Trophoblast cell (in vitro differentiated cells and primary cell): ENCODE measurements at regions not wholly inside any gene's neighbourhood (a gene's known extent, or its start where the extent isn't known, plus 50 kb on each side); places are given as distances from the start of the nearest gene placed in this dataset.

Source experiments
- DNase-seq, 2 donors: peaks; one replicate each; pipeline ENCODE4 v3.0.0-alpha.2; 2016
- H2AFZ ChIP-seq: 2 replicates; pipeline ENCODE4 v1.6.1; 2013; ENCODE audit warnings: low read length, moderate library complexity, mild to moderate bottlenecking; ENCODE audit not compliant: insufficient read depth, poor library complexity
- H2AK5ac ChIP-seq: 2 replicates; pipeline ENCODE4 v1.6.1; 2013; ENCODE audit warnings: mild to moderate bottlenecking, low read length
- H2BK120ac ChIP-seq: 2 replicates; pipeline ENCODE4 v1.6.1; 2013; ENCODE audit warnings: low read length, mild to moderate bottlenecking, moderate library complexity; ENCODE audit not compliant: insufficient read depth, poor library complexity
- H2BK12ac ChIP-seq: 2 replicates; pipeline ENCODE4 v1.6.1; 2013; ENCODE audit warnings: mild to moderate bottlenecking, low read length, moderate library complexity
- H2BK5ac ChIP-seq: 2 replicates; pipeline ENCODE4 v1.6.1; 2013; ENCODE audit warnings: low read length, low read depth, moderate library complexity, mild to moderate bottlenecking; ENCODE audit not compliant: poor library complexity
- H3K14ac ChIP-seq: 2 replicates; pipeline ENCODE4 v1.6.1; 2013; ENCODE audit warnings: mild to moderate bottlenecking, low read length
- H3K18ac ChIP-seq: 2 replicates; pipeline ENCODE4 v1.6.1; 2013; ENCODE audit warnings: mild to moderate bottlenecking, low read length
- H3K23ac ChIP-seq: 2 replicates; pipeline ENCODE4 v1.6.1; 2013; ENCODE audit warnings: low read length
- H3K27ac ChIP-seq: 2 replicates; pipeline ENCODE4 v1.5.1; 2013; ENCODE audit warnings: low read depth, mild to moderate bottlenecking, inconsistent platforms, low read length, moderate library complexity
- H3K27me3 ChIP-seq: 2 replicates; pipeline ENCODE4 v1.6.1; 2013; ENCODE audit warnings: inconsistent platforms, mild to moderate bottlenecking, low read length, moderate library complexity; ENCODE audit not compliant: insufficient read depth
- H3K36me3 ChIP-seq, 2 experiments: 1 replicate in 1 of 2; 2 replicates in 1 of 2; pipeline ENCODE4 v1.6.1; 2013; ENCODE audit warnings: low read length in 2 of 2, mild to moderate bottlenecking in 2 of 2, moderate library complexity in 1 of 2; ENCODE audit not compliant: insufficient read depth in 2 of 2, control insufficient read depth in 1 of 2
- H3K4ac ChIP-seq: 2 replicates; pipeline ENCODE4 v1.6.1; 2013; ENCODE audit warnings: low read depth, mild to moderate bottlenecking, low read length, moderate library complexity
- H3K4me1 ChIP-seq, 2 experiments: 1 replicate in 1 of 2; 2 replicates in 1 of 2; pipeline ENCODE4 v1.6.1; 2013; ENCODE audit warnings: low read length in 2 of 2, mild to moderate bottlenecking in 2 of 2, moderate library complexity in 1 of 2; ENCODE audit not compliant: insufficient read depth in 2 of 2, control insufficient read depth in 1 of 2
- H3K4me2 ChIP-seq: 2 replicates; pipeline ENCODE4 v1.6.1; 2013; ENCODE audit warnings: inconsistent platforms, mild to moderate bottlenecking, low read length, moderate library complexity
- H3K4me3 ChIP-seq: 2 replicates; pipeline ENCODE4 v1.5.1; 2013; ENCODE audit warnings: mild to moderate bottlenecking, low read depth, low read length, inconsistent platforms
- H3K79me1 ChIP-seq: one replicate; pipeline ENCODE4 v1.6.1; 2013; ENCODE audit warnings: low read length
- H3K79me2 ChIP-seq: 2 replicates; pipeline ENCODE4 v1.6.1; 2013; ENCODE audit warnings: low read length, mild to moderate bottlenecking; ENCODE audit not compliant: control insufficient read depth, insufficient read depth, poor library complexity
- H3K9ac ChIP-seq: 2 replicates; pipeline ENCODE4 v1.6.1; 2013; ENCODE audit warnings: mild to moderate bottlenecking, low read length
- H3K9me3 ChIP-seq: 2 replicates; pipeline ENCODE4 v1.6.1; 2013; ENCODE audit warnings: low read depth, mild to moderate bottlenecking, control low read depth, inconsistent platforms, low read length; ENCODE audit not compliant: insufficient read depth
- H4K12ac ChIP-seq: 2 replicates; pipeline ENCODE4 v1.6.1; 2013; ENCODE audit warnings: low read depth, mild to moderate bottlenecking, low read length, moderate library complexity
- H4K8ac ChIP-seq: 2 replicates; pipeline ENCODE4 v1.6.1; 2013; ENCODE audit warnings: low read depth, mild to moderate bottlenecking, low read length, moderate library complexity
- H4K91ac ChIP-seq: one replicate; pipeline ENCODE4 v1.6.1; 2013; ENCODE audit warnings: low read depth, mild to moderate bottlenecking, low read length, moderate library complexity
- whole genome bisulfite sequencing: extraction: QIAGEN DNeasy Blood & Tissue Kit; methylation state at CpG from one replicate; pipeline ENCODE4 v1.1.7; 2013; ENCODE audit warnings: missing lambda C conversion rate; ENCODE audit not compliant: insufficient read length, insufficient coverage; ENCODE audit errors: extremely low coverage; 5-methylcytosine and 5-hydroxymethylcytosine counted together

- Histone ChIP-seq H3K79me2 (no peaks in the 10 kb centered on the region), H3K36me3 (no peaks in the 10 kb centered on the region)
- no CpG with 5 or more reads among the region's 1 CpG for WGBS
Observed at GRCh38 chr5:104904561-104904960, 1342.0 kb upstream of the NUDT12 start.

GRCh38 chr5:104903941-104904340 is 1341.4 kb upstream of the NUDT12 start:
- WGBS, result no CpG with 5 or more reads among the region's 2 CpGs
- Histone ChIP-seq H2BK120ac (no peak overlapping the region), H3K4me1 (no peaks in the 10 kb centered on the region), H3K4me3 (no peak overlapping the region), H2BK12ac (no peak overlapping the region), H4K91ac (no peak overlapping the region), H3K4me2 (no peak overlapping the region), H4K12ac (no peak overlapping the region), H3K79me2 (no peaks in the 10 kb centered on the region), H2BK5ac (no peak overlapping the region), H3K79me1 (no peaks in the 10 kb centered on the region), H3K27ac (no peak overlapping the region), H3K4ac (no peak overlapping the region), H3K9me3 (no peaks in the 10 kb centered on the region), H3K9ac (no peak overlapping the region), H2AK5ac (no peak overlapping the region), H2AFZ (no peak overlapping the region), H3K27me3 (no peaks in the 10 kb centered on the region), H3K23ac (no peak overlapping the region), H3K18ac (no peak overlapping the region), H3K14ac (no peak overlapping the region), H3K36me3 (no peaks in the 10 kb centered on the region), H4K8ac (no peak overlapping the region)
- peak; percentile 57 to 65 for DNase-seq

More at GRCh38 chr5:104904561-104904960, 1342.0 kb upstream of the NUDT12 start:
- no peak overlapping the region for H2BK120ac ChIP-seq
- no peaks in the 10 kb centered on the region for H3K9me3 ChIP-seq
- H2AK5ac ChIP-seq, result no peak overlapping the region
- no peak overlapping the region for H4K12ac ChIP-seq
- no peak overlapping the region for H4K8ac ChIP-seq
- no peak overlapping the region for H4K91ac ChIP-seq
- no peaks in the 10 kb centered on the region for H3K79me1 ChIP-seq
- H3K14ac ChIP-seq, result no peak overlapping the region
- no peak for DNase-seq
- no peak overlapping the region for H2AFZ ChIP-seq
- no peak overlapping the region for H2BK12ac ChIP-seq
- H3K27me3 ChIP-seq, result no peaks in the 10 kb centered on the region
- no peak overlapping the region for H3K4me2 ChIP-seq
- no peak overlapping the region for H3K4ac ChIP-seq
- no peaks in the 10 kb centered on the region for H3K4me1 ChIP-seq
- no peak overlapping the region for H3K4me3 ChIP-seq
- H3K9ac ChIP-seq, result no peak overlapping the region
- no peak overlapping the region for H3K23ac ChIP-seq
- no peak overlapping the region for H3K27ac ChIP-seq
- H3K18ac ChIP-seq, result no peak overlapping the region
- H2BK5ac ChIP-seq, result no peak overlapping the region

- no CpG with 5 or more reads among the region's 3 CpGs for WGBS
- Histone ChIP-seq H3K36me3 (no peaks in the 10 kb centered on the region), H4K91ac (no peak overlapping the region), H3K4me2 (no peak overlapping the region), H3K27me3 (no peaks in the 10 kb centered on the region), H4K12ac (no peak overlapping the region), H3K4me3 (no peak overlapping the region), H2BK120ac (no peak overlapping the region), H2BK5ac (no peak overlapping the region), H3K14ac (no peak overlapping the region), H3K4me1 (no peaks in the 10 kb centered on the region), H3K79me1 (no peaks in the 10 kb centered on the region), H3K9me3 (no peaks in the 10 kb centered on the region), H2AK5ac (no peak overlapping the region), H3K23ac (no peak overlapping the region), H3K9ac (no peak overlapping the region), H2BK12ac (no peak overlapping the region), H2AFZ (no peak overlapping the region), H3K27ac (no peak overlapping the region), H3K4ac (no peak overlapping the region), H3K18ac (no peak overlapping the region), H3K79me2 (no peaks in the 10 kb centered on the region), H4K8ac (no peak overlapping the region)
- no peak for DNase-seq
Observed at GRCh38 chr5:104891596-104891995, 1329.0 kb upstream of the NUDT12 start.

GRCh38 chr5:104890767-104891166 is 1328.2 kb upstream of the NUDT12 start:
- H2BK120ac ChIP-seq, result no peak overlapping the region
- H3K4me1 ChIP-seq, result no peaks in the 10 kb centered on the region
- no peak overlapping the region for H3K18ac ChIP-seq
- no peak overlapping the region for H3K4me3 ChIP-seq
- H2BK12ac ChIP-seq, result no peak overlapping the region
- H4K8ac ChIP-seq, result no peak overlapping the region
- WGBS, result no CpG with 5 or more reads among the region's 1 CpG
- no peak overlapping the region for H2AK5ac ChIP-seq
- H3K27ac ChIP-seq, result no peak overlapping the region
- no peak overlapping the region for H4K91ac ChIP-seq
- no peak overlapping the region for H3K23ac ChIP-seq
- H4K12ac ChIP-seq, result no peak overlapping the region
- DNase-seq, result no peak
- no peak overlapping the region for H3K4ac ChIP-seq
- no peaks in the 10 kb centered on the region for H3K36me3 ChIP-seq
- H2AFZ ChIP-seq, result no peak overlapping the region
- no peak overlapping the region for H3K9ac ChIP-seq
- H3K79me1 ChIP-seq, result no peaks in the 10 kb centered on the region
- H3K14ac ChIP-seq, result no peak overlapping the region
- no peaks in the 10 kb centered on the region for H3K79me2 ChIP-seq
- H3K4me2 ChIP-seq, result no peak overlapping the region
- no peaks in the 10 kb centered on the region for H3K9me3 ChIP-seq
- no peaks in the 10 kb centered on the region for H3K27me3 ChIP-seq
- H2BK5ac ChIP-seq, result no peak overlapping the region
